ENCODE measurements at regions not wholly inside any gene's neighbourhood (a gene's known extent, or its start where the extent isn't known, plus 50 kb on each side); places are given as distances from the start of the nearest gene placed in this dataset.
"Not testable (repeated sequence)": the region's sequence is repeated elsewhere in the genome, so short reads cannot be mapped to it uniquely, and the experiment has no call there.

DNA sequence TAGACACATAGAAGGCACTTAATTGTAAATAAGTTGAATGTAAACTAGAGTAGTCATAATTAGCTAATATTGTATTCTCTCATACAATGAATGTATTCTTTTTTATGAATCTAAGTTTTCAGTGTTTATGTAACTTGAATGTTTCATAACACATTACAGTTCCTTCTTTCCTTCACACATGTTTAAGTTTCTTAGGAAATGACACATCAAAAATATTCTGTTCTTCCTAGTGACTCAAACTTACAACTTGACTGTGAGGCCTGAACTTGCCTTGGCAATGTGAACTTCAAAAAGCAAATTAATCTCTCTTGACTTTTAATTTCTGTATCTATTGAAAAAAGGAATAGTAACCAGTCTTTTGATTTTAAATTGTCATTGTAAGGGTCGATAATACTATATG lies 700.1 kb downstream of the KCNT2 start:
- no peak for DNase-seq

DNA sequence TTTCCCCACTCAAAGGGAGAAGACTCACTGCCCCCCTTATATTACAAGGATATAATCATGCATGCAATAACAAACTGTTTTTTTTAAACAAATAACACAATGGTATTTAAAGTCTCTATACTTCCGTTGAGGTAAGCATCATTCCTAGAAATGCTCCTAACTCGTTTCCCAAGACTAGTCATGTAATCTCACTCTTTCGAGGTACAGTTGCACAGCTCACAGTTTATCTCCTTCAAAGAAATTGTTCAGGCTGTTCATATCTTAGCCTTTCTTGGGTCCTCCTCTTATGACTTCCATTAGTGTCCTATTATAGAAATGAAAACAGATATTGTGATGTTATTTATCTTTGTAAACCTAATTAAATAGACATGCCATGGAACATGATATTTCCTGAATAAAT lies 705.0 kb downstream of the KCNT2 start:
- DNase-seq: no peak

DNA sequence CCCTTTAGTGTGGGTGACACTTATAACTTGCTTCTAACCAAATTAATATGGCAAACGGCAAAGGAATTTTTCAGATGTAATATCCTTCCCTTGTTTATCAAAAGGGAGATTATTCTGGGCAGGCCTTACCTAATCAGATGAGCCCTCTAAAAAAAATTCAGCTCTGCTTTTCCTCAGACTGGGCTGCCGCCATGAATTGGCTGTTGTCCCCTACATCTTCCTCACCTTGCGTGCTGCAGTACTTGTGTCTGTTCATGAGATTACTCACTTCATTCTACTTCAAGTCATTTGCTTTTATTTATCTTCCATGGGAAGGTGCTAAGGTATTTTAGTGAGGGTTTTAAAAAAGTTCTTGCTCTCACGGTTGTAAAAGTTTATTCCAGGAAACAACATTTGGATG lies 705.5 kb downstream of the KCNT2 start:
- DNase-seq: no peak

DNA sequence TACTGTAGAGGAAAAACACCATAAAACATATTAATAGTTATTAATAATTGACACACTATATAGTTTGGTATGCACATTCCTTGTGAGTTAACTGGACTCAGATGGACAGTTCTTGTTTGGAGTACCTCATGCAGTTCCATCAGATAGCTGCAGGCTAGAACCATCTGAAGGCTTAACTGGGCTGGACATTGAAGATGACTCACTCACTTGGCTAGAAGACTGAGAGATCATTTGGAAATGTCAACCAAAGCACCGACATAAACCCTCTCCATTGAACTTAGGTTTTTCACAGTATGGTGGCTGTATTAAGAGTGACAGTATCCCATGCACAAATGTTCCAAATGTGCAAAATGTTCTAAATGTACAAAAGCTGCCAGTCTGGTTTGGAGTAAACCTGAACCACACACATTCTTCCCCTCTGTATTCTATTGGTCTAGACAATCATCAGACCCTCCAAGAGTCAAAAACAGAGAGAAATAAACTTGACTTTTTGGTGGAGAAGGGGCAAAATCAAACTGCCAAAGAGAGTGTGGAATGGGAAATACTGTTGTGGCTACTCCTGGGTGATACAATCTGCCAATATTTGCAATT lies 708.4 kb downstream of the KCNT2 start:
- DNase-seq: no peak

DNA sequence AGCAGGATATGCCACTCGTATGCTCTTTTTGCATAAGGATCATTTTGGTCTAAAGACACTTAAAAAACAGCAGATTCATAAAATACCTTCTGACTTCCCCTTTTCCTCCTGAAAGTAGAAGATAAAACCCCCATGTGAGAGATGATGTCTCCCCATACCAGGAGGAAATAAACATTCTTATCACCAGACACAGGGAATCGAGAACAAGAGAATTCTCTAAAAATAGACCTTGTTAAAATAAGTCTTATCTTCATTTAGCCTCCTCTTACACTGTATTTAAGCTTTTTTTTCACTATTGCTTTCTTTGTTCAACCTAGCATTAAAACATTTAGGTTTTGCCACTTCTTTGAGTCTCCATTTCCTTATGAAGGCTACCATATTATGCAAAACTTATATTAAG lies 709.3 kb downstream of the KCNT2 start:
- DNase-seq: no peak

DNA sequence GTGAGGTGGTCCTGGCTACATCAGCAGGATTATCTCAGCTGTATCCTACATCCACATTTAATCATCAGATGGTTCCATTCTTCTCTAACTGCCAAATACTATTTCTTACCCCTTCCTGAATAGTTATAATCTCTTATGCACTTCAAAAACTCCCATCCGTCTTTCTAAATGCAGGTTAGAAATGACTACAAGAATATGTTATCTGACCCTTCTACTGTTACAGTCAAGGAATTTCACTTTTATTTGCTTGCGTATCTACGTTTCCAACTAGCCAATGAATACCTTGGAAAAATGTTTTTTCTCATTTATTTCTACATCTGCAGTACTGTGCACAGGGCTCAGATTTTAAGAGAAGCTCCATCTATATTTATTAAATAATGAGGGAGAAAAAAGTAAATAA lies 709.9 kb downstream of the KCNT2 start:
- DNase-seq: no peak

DNA sequence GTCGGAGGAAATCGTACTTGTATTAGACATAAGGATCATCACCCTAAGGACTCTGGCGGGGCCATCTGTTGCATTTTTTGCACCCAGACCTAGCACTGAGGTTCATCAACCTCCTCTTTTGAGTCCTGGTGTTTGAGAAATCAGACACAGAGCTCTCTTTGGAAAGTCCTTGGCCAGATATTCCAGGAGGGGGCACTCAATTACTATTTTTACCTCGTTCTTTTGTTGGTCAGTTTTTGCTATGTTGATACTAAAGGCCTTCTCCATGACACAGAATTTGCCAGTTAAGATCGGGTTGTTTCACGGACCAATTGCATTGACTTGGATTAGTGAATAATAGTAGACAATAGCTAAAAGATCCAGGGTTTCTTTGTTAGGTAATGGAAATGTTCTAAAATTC lies 711.2 kb downstream of the KCNT2 start:
- no peak for DNase-seq

DNA sequence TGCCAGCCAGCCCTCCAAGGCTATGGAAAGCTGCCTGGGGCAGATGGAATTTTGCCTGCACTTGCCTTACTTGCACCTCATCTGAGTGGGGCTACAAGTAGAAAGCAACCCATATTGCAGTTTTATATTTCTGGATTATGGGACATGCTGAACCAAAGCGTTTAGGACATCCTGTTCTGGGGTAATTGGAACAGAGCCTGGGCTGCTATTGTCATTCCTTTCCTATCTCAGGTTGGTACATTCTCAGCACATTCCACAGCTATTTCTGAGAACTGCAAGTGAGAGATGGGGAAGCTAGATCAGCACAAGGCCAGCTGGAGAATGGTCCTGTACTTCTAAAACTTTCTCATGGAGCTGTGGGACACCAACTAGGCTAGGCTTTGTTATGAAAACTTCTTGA lies 713.8 kb downstream of the KCNT2 start:
- no peak for DNase-seq

DNA sequence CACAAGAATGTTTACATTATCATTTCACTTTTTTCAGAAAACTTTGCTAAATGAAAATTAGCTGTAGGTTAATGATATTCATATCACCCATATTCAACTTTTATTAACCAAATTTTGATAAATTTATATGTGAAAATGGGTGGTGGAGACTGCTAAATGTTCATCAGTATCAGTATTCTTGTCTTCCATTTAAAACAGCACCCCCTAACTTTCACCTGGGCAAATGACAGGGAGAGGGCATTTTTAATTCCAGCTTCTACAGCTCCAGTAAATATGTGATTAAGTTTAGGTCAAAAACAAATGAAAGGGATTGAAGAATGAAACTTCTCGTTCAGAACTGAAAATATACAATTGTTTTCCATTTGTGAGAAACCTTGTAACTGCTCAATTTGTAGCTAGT lies 722.2 kb downstream of the KCNT2 start:
- DNase-seq: no peak

DNA sequence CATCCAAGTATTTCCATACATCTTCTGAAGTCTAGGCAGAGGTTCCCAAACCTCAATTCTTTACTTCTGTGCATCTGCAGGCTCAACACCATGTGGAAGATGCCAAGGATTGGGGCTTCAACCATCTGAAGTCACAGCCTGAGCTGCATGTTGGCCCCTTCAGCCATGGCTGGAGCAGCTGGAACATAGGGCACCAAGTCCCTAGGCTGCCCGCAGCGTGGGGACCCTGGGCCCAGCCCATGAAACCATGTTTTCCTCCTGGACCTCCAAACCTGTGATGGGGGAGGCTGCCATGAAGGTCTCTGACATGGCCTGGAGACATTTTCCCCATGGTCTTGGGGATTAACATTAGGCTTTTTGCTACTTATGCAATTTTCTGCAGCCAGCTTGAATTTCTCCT lies 729.8 kb downstream of the KCNT2 start:
- no peak for DNase-seq

DNA sequence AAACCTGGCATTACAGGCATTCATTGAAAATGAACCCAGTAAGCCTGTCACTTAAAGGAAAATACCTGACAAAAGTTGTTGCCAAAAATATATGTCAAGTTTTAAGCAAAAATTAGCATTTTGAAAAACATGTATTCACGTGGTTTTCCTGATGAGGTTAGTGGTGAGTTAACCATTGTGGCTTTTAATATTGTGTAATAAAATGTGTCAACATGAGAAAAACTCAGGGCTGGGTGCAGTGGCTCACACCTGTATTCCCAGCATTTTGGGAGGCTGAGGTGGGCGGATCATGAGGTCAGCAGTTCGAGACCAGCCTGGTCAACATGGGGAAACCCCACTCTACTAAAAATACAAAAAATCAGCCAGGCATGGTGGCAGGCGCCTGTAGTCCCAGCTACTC lies 731.4 kb downstream of the KCNT2 start:
- no peak for DNase-seq

DNA sequence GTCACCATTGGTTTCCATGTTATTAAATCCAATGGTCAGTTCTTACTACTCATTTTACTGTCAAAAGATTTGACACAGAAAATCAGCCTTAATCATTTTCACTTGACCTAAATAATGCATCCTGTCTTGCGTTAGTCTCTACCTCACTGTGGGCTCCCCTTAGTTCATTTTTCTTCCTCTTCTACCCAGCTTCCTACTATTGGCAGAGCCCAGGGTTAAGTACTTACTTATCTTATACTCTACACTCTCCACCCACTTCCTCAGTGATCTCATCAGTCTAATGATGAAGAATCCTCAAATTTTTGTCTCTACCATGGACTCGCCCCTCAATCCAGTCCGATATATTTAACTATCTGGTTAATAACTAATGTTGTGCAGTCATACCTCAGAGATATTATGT lies 735.9 kb downstream of the KCNT2 start:
- no peak for DNase-seq

DNA sequence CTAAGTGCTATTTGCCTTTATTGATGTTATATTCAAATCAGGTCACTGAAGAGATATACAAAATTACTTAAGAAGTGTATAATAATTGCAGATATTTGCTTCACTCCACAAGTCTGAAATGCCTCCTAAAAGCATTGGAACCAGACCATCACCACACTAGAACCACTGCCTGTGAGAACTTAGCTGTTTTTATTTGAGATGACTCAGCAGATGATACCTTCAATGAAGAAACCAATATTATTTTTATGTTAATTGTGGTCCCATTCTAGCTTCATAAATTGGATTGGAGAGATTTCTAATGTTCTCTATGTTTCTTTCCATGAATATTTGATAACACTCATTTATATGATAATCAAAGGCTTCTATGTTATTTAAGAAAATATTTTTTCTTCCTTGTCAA lies 740.6 kb downstream of the KCNT2 start:
- no peak for DNase-seq

DNA sequence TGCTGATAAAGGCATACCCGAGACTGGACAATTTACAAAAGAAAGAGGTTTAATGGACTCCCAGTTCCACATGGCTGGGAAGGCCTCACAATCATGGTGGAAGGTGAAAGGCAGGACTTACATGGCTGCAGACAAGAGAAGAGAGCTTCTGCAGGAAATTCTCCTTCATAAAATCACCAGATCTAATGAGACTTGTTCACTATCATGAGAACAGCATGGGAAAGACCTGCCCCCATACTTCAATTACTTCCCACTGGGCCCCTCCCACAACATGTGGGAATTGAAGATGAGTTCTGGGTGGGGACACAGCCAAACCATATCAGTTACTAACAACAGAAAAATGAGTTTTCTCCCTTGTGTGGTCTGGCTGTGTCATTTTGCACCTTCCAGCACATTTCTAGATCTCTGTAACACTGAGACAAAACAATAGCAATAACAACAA lies 741.4 kb downstream of the KCNT2 start:
- no peak for DNase-seq

DNA sequence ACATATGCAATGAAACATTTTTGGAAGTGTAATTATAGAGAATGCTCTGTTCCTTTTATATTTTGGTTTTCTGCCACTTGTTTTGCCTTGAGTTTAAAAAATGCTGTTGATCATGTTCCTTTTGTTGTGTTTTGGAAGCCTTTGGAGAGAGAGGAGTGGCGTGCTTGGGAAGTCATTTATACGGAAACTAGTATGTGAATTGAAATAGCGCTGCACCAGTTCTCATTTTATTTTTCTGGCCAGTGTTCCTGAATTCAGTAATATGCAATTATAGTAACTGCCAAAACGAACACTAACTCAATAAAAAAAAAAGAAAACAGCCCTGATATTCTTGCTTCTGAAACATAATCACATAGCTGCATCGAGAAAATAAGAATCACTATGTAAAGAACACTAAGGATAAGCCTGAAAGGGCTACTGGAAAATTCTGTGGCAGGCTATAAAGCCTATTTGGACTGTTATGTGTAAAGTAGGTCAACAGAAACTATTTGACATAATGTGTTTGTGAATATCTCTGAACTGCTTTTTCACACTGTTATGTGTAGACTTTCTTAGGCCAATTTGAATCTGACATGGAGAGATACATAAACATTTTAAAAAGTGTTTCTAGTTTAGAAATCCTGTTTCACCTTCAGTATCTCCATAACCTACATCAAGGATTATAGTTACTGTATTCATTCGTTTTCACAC lies 742.0 kb downstream of the KCNT2 start:
- no peak for DNase-seq

DNA sequence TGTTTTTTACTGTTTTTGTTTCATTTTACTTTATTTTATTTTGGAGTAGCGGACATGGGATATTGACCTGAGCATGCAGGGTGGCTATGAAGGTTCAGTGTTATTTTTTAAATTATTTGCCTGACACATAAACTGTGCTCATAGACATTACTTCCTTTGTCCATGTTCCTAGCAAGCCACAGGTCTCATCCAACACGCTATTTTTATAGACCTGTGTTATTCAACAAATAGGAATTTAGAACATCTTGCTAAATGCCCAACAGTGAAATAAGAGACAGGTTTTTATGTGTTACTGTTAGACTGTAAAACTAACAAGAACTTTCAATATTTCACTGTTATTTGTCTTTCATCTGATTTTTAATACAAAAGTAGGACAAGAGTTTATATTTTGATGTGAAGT lies 756.4 kb downstream of the KCNT2 start:
- no peak for DNase-seq

DNA sequence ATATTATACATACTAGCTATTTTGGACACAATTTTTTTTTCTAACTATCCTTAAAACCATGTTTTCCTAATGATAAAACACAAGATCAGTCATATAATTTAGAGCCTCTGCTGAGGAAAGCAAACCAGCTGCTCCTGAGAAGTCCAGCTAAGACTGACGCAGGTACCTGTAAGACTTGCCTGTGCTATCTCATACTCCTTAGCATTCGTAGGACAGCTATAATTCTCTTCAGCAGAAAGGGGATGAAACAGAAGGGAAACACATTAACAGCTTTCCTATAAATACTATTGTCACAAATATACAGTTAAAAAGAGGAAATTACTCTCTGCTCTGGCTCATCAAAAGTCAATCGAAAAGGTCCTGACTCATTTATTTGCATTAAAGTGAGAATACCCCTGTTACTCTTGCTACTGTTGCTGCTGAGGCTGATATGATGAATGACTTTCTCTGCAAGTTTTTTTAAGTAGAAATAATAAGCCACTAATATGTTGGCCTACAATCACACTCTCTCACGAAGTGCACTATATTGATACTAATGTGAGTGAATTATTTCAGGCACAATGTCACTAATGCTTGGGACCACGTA lies 757.1 kb downstream of the KCNT2 start:
- no peak for DNase-seq

DNA sequence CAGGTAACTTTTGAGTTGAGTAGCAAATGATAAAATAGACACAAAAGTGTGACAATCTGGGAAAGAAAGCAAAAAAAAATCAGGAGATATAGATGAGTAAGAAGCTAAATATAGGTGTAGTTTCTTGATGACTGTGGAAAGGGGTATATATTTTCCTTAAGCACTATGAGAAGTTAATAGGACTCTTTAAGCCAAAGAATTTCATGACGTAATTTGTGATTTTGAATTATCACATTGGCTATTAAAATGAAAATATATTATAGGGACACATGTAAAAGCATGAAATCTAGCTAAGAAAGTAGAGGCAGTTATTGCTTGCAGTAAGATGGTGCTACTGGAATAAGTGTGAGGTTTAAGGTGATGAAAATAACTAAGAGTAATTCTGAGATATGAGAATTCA lies 759.1 kb downstream of the KCNT2 start:
- DNase-seq: no peak

DNA sequence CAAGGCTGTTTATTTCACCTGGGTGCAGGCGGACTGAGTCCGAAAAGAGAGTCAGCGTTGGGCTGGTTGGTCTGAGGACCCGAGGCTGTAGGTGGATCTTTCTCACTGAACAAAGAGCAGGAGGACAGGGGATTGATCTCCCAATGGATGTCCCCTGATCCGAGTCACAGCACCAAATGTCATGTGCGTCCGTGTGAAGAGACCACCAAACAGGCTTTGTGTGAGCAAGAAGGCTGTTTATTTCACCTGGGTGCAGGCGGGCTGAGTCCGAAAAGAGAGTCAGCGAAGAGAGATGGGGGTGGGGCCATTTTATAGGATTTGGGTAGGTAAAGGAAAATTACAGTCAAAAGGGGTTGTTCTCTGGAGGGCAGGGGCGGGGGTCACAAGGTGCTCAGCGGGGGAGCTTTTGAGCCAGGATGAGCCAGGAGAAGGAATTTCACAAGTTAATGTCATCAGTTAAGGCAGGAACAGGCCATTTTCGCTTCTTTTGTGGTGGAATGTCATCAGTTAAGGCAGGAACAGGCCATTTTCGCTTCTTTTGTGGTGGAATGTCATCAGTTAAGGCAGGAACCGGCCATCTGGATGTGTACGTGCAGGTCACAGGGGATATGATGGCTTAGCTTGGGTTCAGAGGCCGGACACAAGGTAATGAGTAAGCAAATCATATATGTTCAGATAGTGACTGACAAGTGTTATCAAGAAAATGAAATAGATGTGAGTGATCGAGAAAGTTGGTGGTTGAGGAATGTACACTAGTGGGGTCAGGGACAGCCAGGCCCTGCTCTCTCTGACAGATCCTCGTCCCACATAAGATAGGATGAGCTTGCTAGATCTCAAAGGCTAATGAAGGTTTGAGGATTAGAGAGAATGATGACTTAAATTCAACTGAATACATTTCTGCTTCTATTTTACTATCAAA lies 760.0 kb downstream of the KCNT2 start:
- DNase-seq: not testable (repeated sequence)

DNA sequence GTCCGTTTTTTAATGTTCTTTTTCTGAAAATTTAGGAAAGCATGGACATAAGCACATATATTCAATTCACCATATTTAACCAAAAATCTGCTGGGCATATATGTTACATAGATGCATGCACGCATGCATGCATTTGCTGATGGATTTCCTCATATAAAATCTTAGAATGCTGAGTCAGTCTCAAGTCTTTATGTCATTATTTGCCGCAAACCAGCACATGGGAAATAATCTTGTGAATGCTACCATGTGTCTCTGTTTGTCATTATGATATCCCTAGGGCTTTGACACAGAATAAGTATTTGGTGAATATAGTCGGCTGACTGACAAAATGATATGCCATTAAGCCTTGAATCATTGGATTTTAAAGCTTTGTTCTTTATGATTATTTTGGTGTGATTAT lies 776.5 kb downstream of the KCNT2 start:
- DNase-seq: no peak

DNA sequence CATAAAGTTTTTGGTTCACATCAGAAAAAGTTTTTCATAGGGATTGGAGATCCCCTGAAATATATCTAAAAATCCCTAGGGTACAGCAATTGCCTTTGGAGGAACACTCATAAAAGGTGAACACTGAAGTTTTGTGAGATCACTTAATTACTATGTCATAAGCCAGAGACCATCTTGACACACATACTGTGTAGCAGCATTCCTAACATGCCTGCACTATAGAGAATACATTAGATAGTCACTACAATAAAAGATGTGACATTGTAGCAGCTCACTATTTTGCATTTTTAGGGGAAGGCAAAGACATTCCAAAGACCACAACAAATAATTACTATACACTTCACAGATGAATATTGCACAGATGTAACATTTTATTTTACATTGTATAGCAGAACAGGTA lies 779.9 kb downstream of the KCNT2 start:
- DNase-seq: no peak

DNA sequence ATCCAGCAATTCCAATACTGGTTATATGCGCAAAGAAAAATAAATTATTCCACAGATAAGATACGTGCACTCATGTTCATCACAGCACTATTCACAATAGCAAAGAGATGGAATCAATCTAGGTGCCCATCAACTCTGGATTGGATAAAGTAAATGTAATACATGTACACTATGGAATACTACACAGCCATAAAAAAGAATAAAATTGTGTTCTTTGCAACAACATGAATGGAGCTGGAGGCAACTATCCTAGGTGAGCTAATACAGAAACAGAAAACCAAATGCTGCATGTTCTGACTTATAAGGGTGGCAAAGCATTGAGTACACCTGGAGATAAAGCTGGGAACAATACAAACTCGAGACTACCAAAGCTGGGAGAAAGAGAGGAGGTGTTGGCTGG lies 787.3 kb downstream of the KCNT2 start:
- DNase-seq: no peak

DNA sequence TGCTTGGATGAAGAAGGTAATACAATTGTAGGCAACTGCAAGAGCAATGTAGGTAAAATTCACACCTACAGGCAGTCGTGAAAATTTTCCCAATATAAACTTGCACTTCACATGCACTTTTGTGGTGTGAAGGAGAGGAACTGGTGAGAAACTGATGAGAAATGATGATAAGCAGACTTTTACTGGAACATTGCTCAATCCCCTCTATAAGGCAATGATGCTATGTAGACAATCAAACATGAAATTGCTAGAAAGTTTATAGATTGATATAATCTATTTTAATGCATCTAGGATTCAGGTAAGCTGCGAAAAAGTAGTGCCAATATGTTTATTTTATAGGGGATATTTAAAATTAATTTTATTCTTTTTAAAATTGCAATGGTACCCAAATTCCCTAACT lies 802.2 kb downstream of the KCNT2 start:
- no peak for DNase-seq

DNA sequence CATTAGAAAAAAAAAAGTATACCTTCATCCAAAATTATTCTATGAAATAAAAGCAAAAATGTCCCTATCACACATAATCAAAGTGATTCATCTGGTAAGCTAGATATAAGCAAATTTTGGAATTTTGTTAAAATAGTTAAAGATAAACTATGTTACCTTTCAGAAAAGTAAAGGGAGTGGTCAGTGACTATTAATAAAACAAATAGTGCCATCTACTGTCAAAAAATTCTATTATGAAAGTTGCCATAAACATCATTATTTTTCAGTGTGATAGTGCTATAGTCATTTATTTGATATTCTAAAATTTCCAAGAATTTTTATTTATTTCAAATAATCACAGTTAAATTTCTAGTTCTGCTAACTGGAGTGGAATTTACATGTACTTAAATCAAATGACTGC lies 803.7 kb downstream of the KCNT2 start:
- no peak for DNase-seq
